Lower leg skin (tissue), 4 donors: ENCODE measurements at regions not wholly inside any gene's neighbourhood (a gene's known extent, or its start where the extent isn't known, plus 50 kb on each side); places are given as distances from the start of the nearest gene placed in this dataset.

ENCODE experiments used
- DNase-seq, 2 donors: peaks; one replicate each; pipeline ENCODE4 v3.0.0-alpha.2; 2019; ENCODE audit warnings: low spot score in 2 of 2
- H3K4me3 ChIP-seq: fragments of 200-600 bp; sonication (generic); 2 replicates; pipeline ENCODE4 v1.5.1; 2017; ENCODE audit warnings: mild to moderate bottlenecking, low read depth; ENCODE audit not compliant: poor library complexity, severe bottlenecking
- POLR2A ChIP-seq, 2 donors: fragments of 450-650 bp; IDR thresholded peaks; one replicate each; pipeline ENCODE4 v1.6.1; 2016 to 2017; ENCODE audit warnings: antibody characterized with exemption in 2 of 2, mild to moderate bottlenecking in 1 of 2, moderate library complexity in 1 of 2
- WGBS, 2 donors: methylation state at CpG; one replicate each; pipeline ENCODE4 v1.1.5; 2018; 5-methylcytosine and 5-hydroxymethylcytosine counted together
- intact Hi-C: fragments of 100-400 bp; cut with DNase I; formaldehyde crosslinking; loops from one replicate; pipeline ENCODE4 v1.15.0; 2023; ENCODE audit warnings: low total_unique reads
- TF ChIP-seq, protein P1 (sequence below), 3 donors: fragments of 450-650 bp; IDR thresholded peaks; one replicate each; pipeline ENCODE4 v1.5.1; 2016; ENCODE audit warnings: antibody characterized with exemption in 3 of 3, mild to moderate bottlenecking in 3 of 3, moderate library complexity in 2 of 3

DNA sequence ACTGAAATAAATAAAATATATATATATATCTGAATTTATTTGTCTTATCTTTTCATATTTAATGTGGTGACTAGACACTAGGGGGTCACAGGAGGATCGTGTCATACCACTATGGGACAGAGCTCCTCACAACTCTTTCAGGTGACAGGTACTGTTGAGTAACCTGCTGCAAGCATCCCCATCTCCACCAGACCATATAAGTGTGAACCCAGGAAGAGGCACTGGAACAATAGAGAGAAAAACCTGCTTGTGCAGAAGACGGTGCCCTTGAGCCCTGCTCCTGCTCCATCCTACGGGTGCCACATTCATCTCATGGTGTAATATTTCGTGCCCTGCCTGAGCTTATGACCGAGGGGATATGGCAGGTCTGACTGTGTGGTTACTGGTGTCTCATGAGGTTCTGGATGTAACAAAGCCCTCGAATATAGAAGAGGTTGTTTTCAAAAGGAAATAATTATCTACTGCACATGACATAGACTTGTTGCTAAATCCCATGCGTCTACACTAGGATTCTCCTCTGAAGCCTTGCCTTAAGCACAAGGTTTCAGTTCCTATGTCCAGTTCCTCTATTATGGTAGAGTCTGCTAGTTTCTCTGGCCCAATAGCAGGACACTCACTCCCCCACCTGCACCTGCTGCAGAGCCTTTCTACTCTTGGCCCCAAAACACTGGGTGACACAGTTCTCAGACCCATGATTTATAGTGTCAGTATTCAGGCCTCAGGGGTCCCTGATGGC lies 70.4 kb downstream of the GGTLC2 start:
- no peak overlapping the region for H3K4me3 ChIP-seq
- peak in 1 of 2 donors; percentile 13 for DNase-seq
- 76 to 80% methylated on average over 7 of the region's 7 CpGs for WGBS, 2 donors
- intact Hi-C loops = loop anchor here (5.0 kb wide), 1 partner anchor 1687 kb away; no protein-coding TSS in a partner anchor
- TF ChIP-seq, protein P1, sequence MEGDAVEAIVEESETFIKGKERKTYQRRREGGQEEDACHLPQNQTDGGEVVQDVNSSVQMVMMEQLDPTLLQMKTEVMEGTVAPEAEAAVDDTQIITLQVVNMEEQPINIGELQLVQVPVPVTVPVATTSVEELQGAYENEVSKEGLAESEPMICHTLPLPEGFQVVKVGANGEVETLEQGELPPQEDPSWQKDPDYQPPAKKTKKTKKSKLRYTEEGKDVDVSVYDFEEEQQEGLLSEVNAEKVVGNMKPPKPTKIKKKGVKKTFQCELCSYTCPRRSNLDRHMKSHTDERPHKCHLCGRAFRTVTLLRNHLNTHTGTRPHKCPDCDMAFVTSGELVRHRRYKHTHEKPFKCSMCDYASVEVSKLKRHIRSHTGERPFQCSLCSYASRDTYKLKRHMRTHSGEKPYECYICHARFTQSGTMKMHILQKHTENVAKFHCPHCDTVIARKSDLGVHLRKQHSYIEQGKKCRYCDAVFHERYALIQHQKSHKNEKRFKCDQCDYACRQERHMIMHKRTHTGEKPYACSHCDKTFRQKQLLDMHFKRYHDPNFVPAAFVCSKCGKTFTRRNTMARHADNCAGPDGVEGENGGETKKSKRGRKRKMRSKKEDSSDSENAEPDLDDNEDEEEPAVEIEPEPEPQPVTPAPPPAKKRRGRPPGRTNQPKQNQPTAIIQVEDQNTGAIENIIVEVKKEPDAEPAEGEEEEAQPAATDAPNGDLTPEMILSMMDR (IDR thresholded peaks at IDR 0.05) = no peak
- TF ChIP-seq POLR2A (IDR thresholded peaks at IDR 0.05) = no peak

DNA sequence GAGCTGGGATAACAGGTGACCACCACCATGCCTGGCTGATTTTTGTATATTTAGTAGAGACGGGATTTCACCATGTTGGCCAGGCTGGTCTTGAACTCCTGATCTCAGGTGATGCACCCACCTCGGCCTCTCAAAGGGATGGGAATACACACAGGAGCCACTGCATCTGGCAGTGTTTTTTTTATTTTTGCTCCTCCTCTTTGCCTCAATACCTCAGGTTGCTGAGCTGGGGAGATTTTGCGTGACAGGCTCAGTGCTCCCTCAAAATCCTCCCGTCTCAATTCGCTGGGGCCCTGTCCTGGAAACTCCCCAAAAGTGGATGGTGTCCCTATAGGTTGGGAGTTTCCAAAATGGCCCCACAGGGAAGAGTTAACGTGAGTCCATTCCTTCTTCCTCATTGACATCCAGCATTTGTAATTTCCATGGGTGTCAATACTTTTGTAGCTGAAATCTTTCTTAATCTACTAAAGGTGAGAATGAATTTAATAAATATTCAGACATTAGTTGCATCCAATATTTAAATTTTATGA lies 71.8 kb downstream of the GGTLC2 start:
- intact Hi-C loops = no loop called here
- no peak overlapping the region for H3K4me3 ChIP-seq
- WGBS, 2 donors = 83 to 85% methylated on average over 6 of the region's 6 CpGs
- no peak for DNase-seq
- TF ChIP-seq POLR2A (IDR thresholded peaks at IDR 0.05) = no peak
- TF ChIP-seq, protein P1 (IDR thresholded peaks at IDR 0.05) = no peak

DNA sequence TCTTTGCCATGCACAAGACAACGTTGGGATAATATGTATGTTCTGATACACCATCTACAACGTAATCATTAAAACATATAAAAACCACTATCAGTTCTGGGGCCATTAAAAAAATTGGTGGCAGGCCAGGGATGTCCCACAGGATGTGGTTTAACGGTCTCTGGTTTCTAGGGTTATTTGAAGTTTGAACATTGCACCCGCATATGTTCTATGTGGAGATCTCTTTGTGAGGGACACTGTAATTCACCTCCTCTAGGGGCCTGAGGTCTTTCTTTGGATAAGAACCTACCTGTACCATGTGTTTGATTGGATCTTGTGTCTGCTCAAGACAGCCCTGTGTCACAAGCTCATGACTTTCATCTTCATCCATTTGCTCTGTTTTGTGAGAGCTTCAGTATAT lies 73.2 kb downstream of the GGTLC2 start:
- TF ChIP-seq, protein P1 (IDR thresholded peaks at IDR 0.05) = no peak
- TF ChIP-seq POLR2A (IDR thresholded peaks at IDR 0.05) = no peak
- WGBS, 2 donors = 71 to 73% methylated on average over 4 of the region's 4 CpGs

DNA sequence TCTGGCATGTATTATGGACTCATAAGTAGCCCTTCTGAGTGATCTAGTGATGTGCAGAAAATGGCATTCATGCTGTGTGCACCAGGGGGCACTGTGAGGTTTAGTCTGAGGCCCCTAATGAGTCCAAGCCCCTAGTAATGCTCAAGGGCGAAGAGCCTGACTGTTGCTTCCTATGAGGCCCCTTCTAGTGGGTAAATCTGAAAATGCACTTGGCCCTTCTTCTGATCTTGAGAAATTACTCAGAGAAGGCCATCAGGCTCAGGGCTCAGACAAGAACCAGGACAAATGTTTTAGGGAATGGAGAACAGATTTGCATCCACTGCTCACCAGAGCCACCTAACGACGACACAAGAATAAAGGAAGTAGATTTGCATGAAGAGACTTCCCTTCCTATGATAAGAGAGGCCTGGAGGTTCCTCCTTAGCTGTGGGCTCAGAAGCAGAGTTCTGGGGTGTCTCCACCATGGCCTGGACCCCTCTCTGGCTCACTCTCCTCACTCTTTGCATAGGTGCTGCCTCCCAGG lies 75.8 kb downstream of the GGTLC2 start:
- TF ChIP-seq POLR2A (IDR thresholded peaks at IDR 0.05) = no peak
- TF ChIP-seq, protein P1 (IDR thresholded peaks at IDR 0.05) = no peak
- intact Hi-C loops = no loop called here
- 21 to 34% methylated on average over 3 of the region's 3 CpGs for WGBS, 2 donors

More for the DNA sequence above, 73.2 kb downstream of the GGTLC2 start:
- intact Hi-C loops = no loop called here
- no peak overlapping the region for H3K4me3 ChIP-seq
- DNase-seq = no peak

DNA sequence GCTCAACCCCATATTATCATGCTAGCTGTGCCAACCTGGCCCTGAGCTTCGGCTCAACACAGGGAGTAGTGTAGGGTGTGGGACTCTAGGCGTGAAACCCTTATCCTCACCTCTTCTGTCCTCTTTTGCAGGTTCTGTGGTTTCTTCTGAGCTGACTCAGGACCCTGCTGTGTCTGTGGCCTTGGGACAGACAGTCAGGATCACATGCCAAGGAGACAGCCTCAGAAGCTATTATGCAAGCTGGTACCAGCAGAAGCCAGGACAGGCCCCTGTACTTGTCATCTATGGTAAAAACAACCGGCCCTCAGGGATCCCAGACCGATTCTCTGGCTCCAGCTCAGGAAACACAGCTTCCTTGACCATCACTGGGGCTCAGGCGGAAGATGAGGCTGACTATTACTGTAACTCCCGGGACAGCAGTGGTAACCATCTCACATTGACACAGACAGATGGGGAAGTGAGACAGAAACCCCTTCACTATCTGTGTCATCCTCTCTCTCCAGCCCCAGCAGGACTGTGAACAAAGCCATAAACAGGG lies 76.4 kb downstream of the GGTLC2 start:
- no peak for DNase-seq
- no peak overlapping the region for H3K4me3 ChIP-seq
- WGBS, 2 donors = 68 to 78% methylated on average over 6 of the region's 6 CpGs
- intact Hi-C loops = no loop called here
- TF ChIP-seq, protein P1 (IDR thresholded peaks at IDR 0.05) = no peak
- no peak for TF ChIP-seq POLR2A (IDR thresholded peaks at IDR 0.05)

More for the DNA sequence above, 75.8 kb downstream of the GGTLC2 start:
- H3K4me3 ChIP-seq = no peak overlapping the region
- no peak for DNase-seq
